ENCODE measurements at regions not wholly inside any gene's neighbourhood (a gene's known extent, or its start where the extent isn't known, plus 50 kb on each side); places are given as distances from the start of the nearest gene placed in this dataset.
A peak's percentile ranks its signal among the peaks of the same experiment; 100 is the strongest.

- TF ChIP-seq CTCF (IDR thresholded peaks at IDR 0.05; ENCODE audit: partially characterized antibody, unreplicated experiment) = no peak
- no peak overlapping the region for H3K4me3 Mint-ChIP-seq (ENCODE audit: unreplicated experiment)
- H3K9me3 Mint-ChIP-seq (ENCODE audit: unreplicated experiment) = no peaks in the 10 kb centered on the region
- no peaks in the 10 kb centered on the region for H3K27me3 Mint-ChIP-seq (ENCODE audit: unreplicated experiment)
- H3K27ac Mint-ChIP-seq (ENCODE audit: unreplicated experiment) = no peak overlapping the region
- peaks cover 9% of the 10 kb centered on the region for H3K4me1 Mint-ChIP-seq (ENCODE audit: low read depth, unreplicated experiment)
- no peaks in the 10 kb centered on the region for H3K36me3 Mint-ChIP-seq (ENCODE audit: unreplicated experiment)
- DNase-seq = no peak
Measured at GRCh38 chr1:67947114-67947513, 103.3 kb downstream of the DIRAS3 start.

DNA sequence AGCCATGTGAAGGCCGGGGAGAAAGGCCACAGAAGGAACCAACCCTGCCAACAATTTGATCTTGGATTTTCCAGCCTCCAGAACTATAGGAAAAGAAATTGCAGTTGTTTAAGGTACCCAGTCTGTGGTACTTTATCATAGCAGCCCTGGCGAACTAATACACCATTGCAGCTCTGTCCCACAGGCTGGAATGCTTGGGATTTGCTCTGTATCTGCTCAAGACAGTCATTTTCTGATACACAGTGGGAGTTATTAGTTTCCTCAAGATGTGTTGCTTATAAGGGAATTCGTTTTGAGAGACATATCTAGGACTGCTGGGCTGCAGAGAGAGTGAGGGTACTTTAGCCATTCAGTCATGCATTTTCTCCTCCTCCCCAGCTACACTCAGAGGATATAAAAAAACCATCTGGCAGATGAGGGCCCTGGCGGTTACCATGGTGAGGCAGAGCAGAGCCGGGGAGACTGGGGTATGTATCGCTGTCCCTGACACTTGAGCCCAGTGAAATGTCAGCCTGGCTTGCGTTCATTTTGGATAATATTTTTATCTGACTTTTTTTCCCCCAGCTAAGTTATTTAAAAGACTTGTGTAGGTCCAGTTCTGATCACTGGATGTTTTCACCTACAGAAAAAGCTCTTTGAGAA, 104.6 kb downstream of the DIRAS3 start:
- no peak for DNase-seq
- peak overlapping the region; percentile 16 for H3K4me3 Mint-ChIP-seq (ENCODE audit: unreplicated experiment)
- no peaks in the 10 kb centered on the region for H3K9me3 Mint-ChIP-seq (ENCODE audit: unreplicated experiment)
- TF ChIP-seq CTCF (IDR thresholded peaks at IDR 0.05; ENCODE audit: partially characterized antibody, unreplicated experiment) = no peak
- peaks cover 9% of the 10 kb centered on the region for H3K4me1 Mint-ChIP-seq (ENCODE audit: low read depth, unreplicated experiment)
- H3K36me3 Mint-ChIP-seq (ENCODE audit: unreplicated experiment) = no peaks in the 10 kb centered on the region
- peak overlapping the region; percentile 63 for H3K27ac Mint-ChIP-seq (ENCODE audit: unreplicated experiment)
- H3K27me3 Mint-ChIP-seq (ENCODE audit: unreplicated experiment) = no peaks in the 10 kb centered on the region

GRCh38 chr1:67942274-67942673, 108.2 kb downstream of the DIRAS3 start:
- Mint-ChIP-seq H3K9me3 (ENCODE audit: unreplicated experiment) (no peaks in the 10 kb centered on the region), H3K36me3 (ENCODE audit: unreplicated experiment) (no peaks in the 10 kb centered on the region), H3K27me3 (ENCODE audit: unreplicated experiment) (peaks cover 4% of the 10 kb centered on the region), H3K27ac (ENCODE audit: unreplicated experiment) (no peak overlapping the region), H3K4me1 (ENCODE audit: low read depth, unreplicated experiment) (peaks cover 9% of the 10 kb centered on the region), H3K4me3 (ENCODE audit: unreplicated experiment) (no peak overlapping the region)
- no peak for TF ChIP-seq CTCF (IDR thresholded peaks at IDR 0.05; ENCODE audit: partially characterized antibody, unreplicated experiment)
- no peak for DNase-seq

DNA sequence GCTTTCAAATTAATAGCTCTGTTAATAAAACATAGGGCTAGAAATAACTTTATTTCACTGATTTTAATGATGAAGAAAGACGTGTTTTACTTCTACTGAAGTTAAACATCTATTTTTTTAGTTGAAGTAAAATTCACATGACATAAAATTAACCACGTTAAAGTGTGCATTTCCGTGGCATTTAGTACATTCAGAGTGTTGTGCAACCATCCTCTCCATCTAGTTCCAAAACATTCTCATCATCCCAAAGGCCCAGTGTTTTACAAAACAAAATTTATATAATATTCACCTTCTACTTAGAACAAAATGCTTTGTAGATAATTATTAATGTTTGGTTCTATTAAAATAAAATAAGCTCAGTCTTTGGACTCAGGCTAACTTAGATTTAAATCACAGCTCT, 108.5 kb upstream of the GNG12 start:
- Mint-ChIP-seq H3K4me1 (ENCODE audit: low read depth, unreplicated experiment) (peaks cover 9% of the 10 kb centered on the region), H3K4me3 (ENCODE audit: unreplicated experiment) (no peak overlapping the region), H3K9me3 (ENCODE audit: unreplicated experiment) (no peaks in the 10 kb centered on the region), H3K27me3 (ENCODE audit: unreplicated experiment) (peaks cover 4% of the 10 kb centered on the region), H3K27ac (ENCODE audit: unreplicated experiment) (no peak overlapping the region), H3K36me3 (ENCODE audit: unreplicated experiment) (no peaks in the 10 kb centered on the region)
- no peak for TF ChIP-seq CTCF (IDR thresholded peaks at IDR 0.05; ENCODE audit: partially characterized antibody, unreplicated experiment)
- DNase-seq = no peak

- no peaks in the 10 kb centered on the region for H3K9me3 Mint-ChIP-seq (ENCODE audit: unreplicated experiment)
- peaks cover 4% of the 10 kb centered on the region for H3K27me3 Mint-ChIP-seq (ENCODE audit: unreplicated experiment)
- no peak overlapping the region for H3K4me3 Mint-ChIP-seq (ENCODE audit: unreplicated experiment)
- no peak for TF ChIP-seq CTCF (IDR thresholded peaks at IDR 0.05; ENCODE audit: partially characterized antibody, unreplicated experiment)
- peaks cover 7% of the 10 kb centered on the region for H3K4me1 Mint-ChIP-seq (ENCODE audit: low read depth, unreplicated experiment)
- H3K27ac Mint-ChIP-seq (ENCODE audit: unreplicated experiment) = no peak overlapping the region
- no peaks in the 10 kb centered on the region for H3K36me3 Mint-ChIP-seq (ENCODE audit: unreplicated experiment)
- DNase-seq = no peak
Measured at GRCh38 chr1:67941155-67941554, 107.9 kb upstream of the GNG12 start.
